ENCODE measurements at regions not wholly inside any gene's neighbourhood (a gene's known extent, or its start where the extent isn't known, plus 50 kb on each side); places are given as distances from the start of the nearest gene placed in this dataset.

- no peak for DNase-seq
- Histone ChIP-seq H3K27me3 (no peaks in the 10 kb centered on the region), H3K9me3 (no peaks in the 10 kb centered on the region), H3K4me3 (replicated peaks in 1 of 3) (no peak overlapping the region), H3K36me3 (no peaks in the 10 kb centered on the region), H3K27ac (no peak overlapping the region), H3K4me1 (no peaks in the 10 kb centered on the region)
- intact Hi-C loops (cut with DNase I): no loop called here
- WGBS, 2 donors: 91 to 92% methylated on average over 1 of the region's 1 CpG
- TF ChIP-seq POLR2A (IDR thresholded peaks at IDR 0.05): no peak
- TF ChIP-seq CTCF (IDR thresholded peaks at IDR 0.05): no peak
These were observed 1055.6 kb upstream of the FBXO33 start for GRCh38 chr14:40487824-40488223.

GRCh38 chr14:40485688-40486087, 1053.5 kb upstream of the FBXO33 start:
- intact Hi-C loops (cut with DNase I): no loop called here
- Histone ChIP-seq H3K4me1 (no peaks in the 10 kb centered on the region), H3K4me3 (replicated peaks in 1 of 3) (no peak overlapping the region), H3K36me3 (no peaks in the 10 kb centered on the region), H3K27ac (no peak overlapping the region), H3K27me3 (no peaks in the 10 kb centered on the region), H3K9me3 (no peaks in the 10 kb centered on the region)
- no peak for DNase-seq
- no peak for TF ChIP-seq CTCF (IDR thresholded peaks at IDR 0.05)
- no peak for TF ChIP-seq POLR2A (IDR thresholded peaks at IDR 0.05)

- H3K4me1 ChIP-seq: no peaks in the 10 kb centered on the region
- no peaks in the 10 kb centered on the region for H3K36me3 ChIP-seq
- no peak overlapping the region for H3K27ac ChIP-seq
- H3K27me3 ChIP-seq: no peaks in the 10 kb centered on the region
- 95% methylated on average over 1 of the region's 1 CpG for WGBS, 2 donors
- H3K9me3 ChIP-seq: no peaks in the 10 kb centered on the region
- no peak for DNase-seq
- H3K4me3 ChIP-seq (replicated peaks in 1 of 3): no peak overlapping the region
- intact Hi-C loops (cut with DNase I): no loop called here
- TF ChIP-seq POLR2A (IDR thresholded peaks at IDR 0.05): no peak
- TF ChIP-seq CTCF (IDR thresholded peaks at IDR 0.05): no peak
These were observed 1043.8 kb upstream of the FBXO33 start for GRCh38 chr14:40476005-40476404.

GRCh38 chr14:40467969-40468368, 1035.7 kb upstream of the FBXO33 start:
- no peak for TF ChIP-seq CTCF (IDR thresholded peaks at IDR 0.05)
- no peak for TF ChIP-seq POLR2A (IDR thresholded peaks at IDR 0.05)
- H3K36me3 ChIP-seq: no peaks in the 10 kb centered on the region
- H3K9me3 ChIP-seq: no peaks in the 10 kb centered on the region
- no peaks in the 10 kb centered on the region for H3K4me1 ChIP-seq
- no peaks in the 10 kb centered on the region for H3K27me3 ChIP-seq
- 84% methylated on average over 1 of the region's 1 CpG for WGBS, 2 donors
- H3K4me3 ChIP-seq (replicated peaks in 1 of 3): no peak overlapping the region
- intact Hi-C loops (cut with DNase I): no loop called here
- no peak overlapping the region for H3K27ac ChIP-seq
- no peak for DNase-seq

- intact Hi-C loops (cut with DNase I): no loop called here
- no peaks in the 10 kb centered on the region for H3K9me3 ChIP-seq
- WGBS, 2 donors: 100% methylated on average over 2 of the region's 2 CpGs
- H3K36me3 ChIP-seq: no peaks in the 10 kb centered on the region
- TF ChIP-seq POLR2A (IDR thresholded peaks at IDR 0.05): no peak
- DNase-seq: no peak
- no peak overlapping the region for H3K4me3 ChIP-seq (replicated peaks in 1 of 3)
- no peaks in the 10 kb centered on the region for H3K27me3 ChIP-seq
- no peaks in the 10 kb centered on the region for H3K4me1 ChIP-seq
- no peak overlapping the region for H3K27ac ChIP-seq
These were observed 1032.3 kb upstream of the FBXO33 start for GRCh38 chr14:40464531-40464930.

- intact Hi-C loops (cut with DNase I): no loop called here
- Histone ChIP-seq H3K27ac (no peak overlapping the region), H3K9me3 (no peaks in the 10 kb centered on the region), H3K4me3 (replicated peaks in 1 of 3) (no peak overlapping the region), H3K27me3 (no peaks in the 10 kb centered on the region), H3K36me3 (no peaks in the 10 kb centered on the region), H3K4me1 (no peaks in the 10 kb centered on the region)
- WGBS, 2 donors: 90 to 92% methylated on average over 6 of the region's 6 CpGs
- no peak for DNase-seq
- TF ChIP-seq POLR2A (IDR thresholded peaks at IDR 0.05) (no peak), CTCF (IDR thresholded peaks at IDR 0.05) (no peak)
These were observed 1031.7 kb upstream of the FBXO33 start for GRCh38 chr14:40463886-40464285.
